RCC 7860 (cell line): ENCODE measurements at regions not wholly inside any gene's neighbourhood (a gene's known extent, or its start where the extent isn't known, plus 50 kb on each side); places are given as distances from the start of the nearest gene placed in this dataset.
A peak's percentile ranks its signal among the peaks of the same experiment; 100 is the strongest.

Experiments used
- DNase-seq: peaks from one replicate; pipeline ENCODE4 v3.0.0-alpha.2; 2015; ENCODE audit warnings: low spot score
- FAIRE-seq: peaks from 2 replicates; lab custom pipeline; 2012; peaks lifted over from hg19 to GRCh38; lab: Jason Lieb, UNC

- DNase-seq (no peak), FAIRE-seq (no peak)
Observed at GRCh38 chr6:133583907-133584427, 304.9 kb upstream of the TCF21 start.

GRCh38 chr6:133584823-133585222, 304.1 kb upstream of the TCF21 start:
- DNase-seq: no peak
- no peak for FAIRE-seq

GRCh38 chr6:133585978-133586377, 302.9 kb upstream of the TCF21 start:
- DNase-seq (no peak), FAIRE-seq (no peak)

GRCh38 chr6:133587546-133588160, 301.3 kb upstream of the TCF21 start:
- FAIRE-seq (no peak), DNase-seq (no peak)

GRCh38 chr6:133590196-133590595, 298.7 kb upstream of the TCF21 start:
- FAIRE-seq: peak; percentile 38
- no peak for DNase-seq

- peak; percentile 27 for DNase-seq
- no peak for FAIRE-seq
Observed at GRCh38 chr6:133590814-133591213, 298.1 kb upstream of the TCF21 start.

GRCh38 chr6:133591275-133591674, 297.6 kb upstream of the TCF21 start:
- DNase-seq (no peak), FAIRE-seq (no peak)

GRCh38 chr6:133594652-133595110, 294.2 kb upstream of the TCF21 start:
- FAIRE-seq (no peak), DNase-seq (no peak)

- FAIRE-seq: no peak
- DNase-seq: no peak
Observed at GRCh38 chr6:133595111-133595761, 293.7 kb upstream of the TCF21 start.

- no peak for FAIRE-seq
- no peak for DNase-seq
Observed at GRCh38 chr6:133606852-133607251, 282.1 kb upstream of the TCF21 start.

- no peak for FAIRE-seq
- no peak for DNase-seq
Observed at GRCh38 chr6:133608620-133609019, 280.3 kb upstream of the TCF21 start.

GRCh38 chr6:133609415-133610226, 279.3 kb upstream of the TCF21 start:
- DNase-seq: peak; percentile 96

GRCh38 chr6:133610227-133610840, 278.6 kb upstream of the TCF21 start:
- FAIRE-seq (no peak), DNase-seq (peak; percentile 31)

More at GRCh38 chr6:133609415-133610226, 279.3 kb upstream of the TCF21 start:
- FAIRE-seq: peak; percentile 94

- FAIRE-seq (no peak), DNase-seq (no peak)
Observed at GRCh38 chr6:133610971-133611370, 277.9 kb upstream of the TCF21 start.

- no peak for FAIRE-seq
- no peak for DNase-seq
Observed at GRCh38 chr6:133612459-133612858, 276.5 kb upstream of the TCF21 start.

GRCh38 chr6:133613211-133613610, 275.7 kb upstream of the TCF21 start:
- DNase-seq (no peak), FAIRE-seq (no peak)

- FAIRE-seq (no peak), DNase-seq (no peak)
Observed at GRCh38 chr6:133621751-133622150, 267.2 kb upstream of the TCF21 start.

- no peak for FAIRE-seq
- peak; percentile 7 for DNase-seq
Observed at GRCh38 chr6:133623065-133623464, 265.8 kb upstream of the TCF21 start.

GRCh38 chr6:133623621-133624020, 265.3 kb upstream of the TCF21 start:
- no peak for FAIRE-seq
- no peak for DNase-seq

- DNase-seq: no peak
- no peak for FAIRE-seq
Observed at GRCh38 chr6:133626096-133626666, 262.7 kb upstream of the TCF21 start.

GRCh38 chr6:133629970-133630369, 258.9 kb upstream of the TCF21 start:
- no peak for FAIRE-seq
- DNase-seq: no peak
